ENCODE measurements at regions not wholly inside any gene's neighbourhood (a gene's known extent, or its start where the extent isn't known, plus 50 kb on each side); places are given as distances from the start of the nearest gene placed in this dataset.

GRCh38 chr11:38438091-38438490 lies 1840.1 kb upstream of the RAG2 start:
- TF ChIP-seq EP300 (conservative IDR thresholded peaks at IDR 0.05; ENCODE audit: poor library complexity, severe bottlenecking), result no peak
- TF ChIP-seq CTCF (IDR thresholded peaks at IDR 0.05; ENCODE audit: poor library complexity, severe bottlenecking), result no peak
